ENCODE measurements at regions not wholly inside any gene's neighbourhood (a gene's known extent, or its start where the extent isn't known, plus 50 kb on each side); places are given as distances from the start of the nearest gene placed in this dataset.

DNA sequence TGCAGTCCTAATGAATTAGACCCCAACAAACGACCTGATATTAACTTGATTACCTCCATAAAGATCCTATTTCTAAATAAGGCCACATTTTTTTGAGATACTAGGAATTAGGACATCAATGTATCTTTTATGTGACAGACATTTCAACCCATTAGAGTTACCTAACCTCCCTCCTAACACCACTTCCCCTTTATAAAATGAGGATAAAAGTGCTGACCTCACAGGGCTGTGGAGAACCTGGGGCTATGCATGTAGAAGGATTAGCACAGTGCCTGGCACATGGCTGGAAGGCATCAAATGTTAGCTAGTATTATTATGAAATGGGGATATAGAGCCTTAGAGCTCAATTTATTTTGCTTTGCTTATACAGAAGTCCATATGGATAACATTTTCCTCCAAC is 53.5 kb upstream of the LRRN1 start:
- in situ Hi-C loops (cut with HindIII; ENCODE audit: low sequenced_read_pairs): no loop called here
- H3K4me3 ChIP-seq (ENCODE audit: low read depth, low read length): no peak overlapping the region
- TF ChIP-seq CTCF (IDR thresholded peaks at IDR 0.05; ENCODE audit: low read depth, low read length): no peak
- DNase-seq (ENCODE audit: low read depth, low spot score): no peak

DNA sequence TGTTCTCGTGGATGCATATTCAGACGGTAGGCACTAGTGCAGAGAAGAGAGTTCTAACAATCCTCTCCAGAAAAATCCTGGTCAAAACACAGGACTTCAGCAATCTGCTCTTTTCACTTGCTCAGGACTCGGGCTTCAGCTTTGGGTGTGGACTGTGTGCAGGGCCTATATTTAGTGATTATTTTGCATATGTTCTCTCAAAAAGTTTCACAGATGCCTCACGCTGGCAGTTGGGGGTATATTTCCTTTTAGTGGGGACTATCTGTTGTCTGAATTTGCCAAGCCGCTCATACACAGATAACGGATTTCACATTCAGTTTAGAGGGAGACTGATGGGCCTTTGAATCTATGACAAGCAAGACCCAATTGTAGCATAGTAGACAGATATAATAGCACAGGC is 54.4 kb upstream of the LRRN1 start:
- in situ Hi-C loops (cut with HindIII; ENCODE audit: low sequenced_read_pairs): no loop called here
- DNase-seq (ENCODE audit: low read depth, low spot score): no peak
- no peak for TF ChIP-seq CTCF (IDR thresholded peaks at IDR 0.05; ENCODE audit: low read depth, low read length)
- H3K4me3 ChIP-seq (ENCODE audit: low read depth, low read length): no peak overlapping the region

DNA sequence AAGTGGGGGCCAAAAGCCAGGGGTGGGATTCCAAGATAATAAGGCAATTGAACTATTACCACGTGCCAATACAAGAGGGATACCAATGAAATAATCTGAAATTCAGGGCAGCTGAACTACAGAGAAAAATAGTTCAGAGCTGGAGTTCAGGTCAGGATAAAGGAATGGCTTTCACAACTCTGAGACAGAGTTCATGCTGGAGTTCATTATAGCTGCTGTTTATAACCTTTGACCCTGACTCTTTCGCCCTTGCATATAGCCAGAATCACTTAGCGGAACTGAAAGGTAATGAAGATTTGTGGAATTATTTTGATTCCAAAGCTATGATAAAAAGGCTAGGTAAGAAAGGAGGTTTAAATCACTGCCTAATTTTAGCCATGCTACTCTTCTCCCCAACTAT is 55.5 kb upstream of the LRRN1 start:
- in situ Hi-C loops (cut with HindIII; ENCODE audit: low sequenced_read_pairs): no loop called here
- TF ChIP-seq CTCF (IDR thresholded peaks at IDR 0.05; ENCODE audit: low read depth, low read length): no peak
- no peak overlapping the region for H3K4me3 ChIP-seq (ENCODE audit: low read depth, low read length)
- no peak for DNase-seq (ENCODE audit: low read depth, low spot score)

DNA sequence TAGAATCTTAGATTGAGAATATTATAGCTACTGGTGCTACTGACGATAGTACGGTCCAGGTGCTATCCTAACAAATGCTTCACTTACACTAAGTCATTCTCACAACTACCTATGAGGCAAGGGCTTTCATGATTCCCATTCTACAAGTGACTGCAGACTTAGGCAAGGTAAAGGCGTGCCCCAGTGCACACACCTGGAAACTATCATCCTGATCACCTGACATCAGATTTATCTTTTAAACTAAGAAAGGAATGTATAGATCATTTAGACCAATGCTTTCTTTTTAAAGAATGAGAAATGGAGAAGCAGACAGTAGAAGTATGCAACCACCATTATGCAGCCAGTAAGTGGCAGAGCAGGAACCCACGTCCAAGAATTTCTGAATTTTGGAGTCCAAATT is 59.2 kb upstream of the LRRN1 start:
- no peak overlapping the region for H3K4me3 ChIP-seq (ENCODE audit: low read depth, low read length)
- no peak for DNase-seq (ENCODE audit: low read depth, low spot score)
- in situ Hi-C loops (cut with HindIII; ENCODE audit: low sequenced_read_pairs): no loop called here
- TF ChIP-seq CTCF (IDR thresholded peaks at IDR 0.05; ENCODE audit: low read depth, low read length): no peak

GRCh38 chr3:3739330-3740060 is 59.7 kb upstream of the LRRN1 start:
- no peak for TF ChIP-seq CTCF (IDR thresholded peaks at IDR 0.05; ENCODE audit: low read depth, low read length)
- in situ Hi-C loops (cut with HindIII; ENCODE audit: low sequenced_read_pairs): no loop called here
- no peak for DNase-seq (ENCODE audit: low read depth, low spot score)
- no peak overlapping the region for H3K4me3 ChIP-seq (ENCODE audit: low read depth, low read length)

DNA sequence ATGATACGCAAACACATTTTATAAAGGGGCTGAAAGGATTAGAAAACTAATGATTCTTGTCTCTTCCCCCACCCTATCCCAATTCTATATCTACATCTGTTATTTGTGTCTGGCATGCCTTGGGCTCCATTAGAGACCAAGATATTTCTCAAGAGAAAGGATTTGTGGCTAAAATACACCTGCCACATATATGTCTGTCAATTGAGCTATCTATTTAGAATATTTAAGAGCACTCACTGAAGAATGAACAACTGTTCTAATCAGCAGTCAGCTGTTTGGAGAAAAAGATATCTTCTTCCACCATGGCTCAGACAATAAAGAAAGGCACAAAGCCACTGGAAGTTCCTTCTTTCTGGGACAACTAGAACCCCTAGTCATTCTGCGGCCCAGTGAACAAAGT is 61.7 kb upstream of the LRRN1 start:
- no peak overlapping the region for H3K4me3 ChIP-seq (ENCODE audit: low read depth, low read length)
- in situ Hi-C loops (cut with HindIII; ENCODE audit: low sequenced_read_pairs): no loop called here
- no peak for TF ChIP-seq CTCF (IDR thresholded peaks at IDR 0.05; ENCODE audit: low read depth, low read length)
- DNase-seq (ENCODE audit: low read depth, low spot score): no peak
